Astrocyte (in vitro differentiated cells and primary cell): ENCODE measurements at regions not wholly inside any gene's neighbourhood (a gene's known extent, or its start where the extent isn't known, plus 50 kb on each side); places are given as distances from the start of the nearest gene placed in this dataset.

Experiments
- DNase-seq: peaks from one replicate; pipeline ENCODE4 v3.0.0-alpha.2; 2010; ENCODE audit warnings: low read depth
- FAIRE-seq: peaks from 2 replicates; lab custom pipeline; 2011; peaks lifted over from hg19 to GRCh38; lab: Jason Lieb, UNC
- H2AFZ ChIP-seq: 2 replicates; pipeline ENCODE4 v1.6.0; 2012; ENCODE audit warnings: low read depth, low read length, inconsistent platforms
- H3K27ac ChIP-seq: 2 replicates; pipeline ENCODE4 v1.5.1; 2011; ENCODE audit warnings: low read depth, low read length, inconsistent platforms
- H3K27me3 ChIP-seq: 2 replicates; pipeline ENCODE4 v1.6.0; 2011; ENCODE audit warnings: low read length, inconsistent platforms; ENCODE audit not compliant: insufficient read depth
- H3K36me3 ChIP-seq: 2 replicates; pipeline ENCODE4 v1.5.1; 2011; ENCODE audit warnings: low read length, inconsistent platforms; ENCODE audit not compliant: insufficient read depth
- H3K4me1 ChIP-seq: 2 replicates; pipeline ENCODE4 v1.5.1; 2011; ENCODE audit warnings: low read length, inconsistent platforms; ENCODE audit not compliant: insufficient read depth
- H3K4me2 ChIP-seq: 2 replicates; pipeline ENCODE4 v1.6.0; 2012; ENCODE audit warnings: low read length, inconsistent platforms
- H3K4me3 ChIP-seq: 2 replicates; pipeline ENCODE4 v1.5.1; 2011; ENCODE audit warnings: low read depth, mild to moderate bottlenecking, low read length, inconsistent platforms; ENCODE audit not compliant: insufficient read depth
- H3K79me2 ChIP-seq: 2 replicates; pipeline ENCODE4 v1.6.0; 2012; ENCODE audit warnings: mild to moderate bottlenecking, low read length, inconsistent platforms; ENCODE audit not compliant: insufficient read depth
- H3K9ac ChIP-seq: 2 replicates; pipeline ENCODE4 v1.6.0; 2012; ENCODE audit warnings: mild to moderate bottlenecking, low read length, inconsistent platforms
- H3K9me3 ChIP-seq: 2 replicates; pipeline ENCODE4 v1.5.1; 2012; ENCODE audit warnings: low read depth, mild to moderate bottlenecking, low read length, inconsistent platforms; ENCODE audit not compliant: insufficient read depth
- H4K20me1 ChIP-seq: 2 replicates; pipeline ENCODE4 v1.6.0; 2012; ENCODE audit warnings: low read length, inconsistent platforms; ENCODE audit not compliant: insufficient read depth
- H3K27ac Mint-ChIP-seq: one replicate; pipeline ENCODE4 v1.8.0; 2021; ENCODE audit warnings: mild to moderate bottlenecking, mixed read lengths; ENCODE audit not compliant: unreplicated experiment
- H3K27me3 Mint-ChIP-seq: one replicate; pipeline ENCODE4 v1.8.0; 2021; ENCODE audit warnings: low read depth, mixed read lengths; ENCODE audit not compliant: unreplicated experiment
- H3K36me3 Mint-ChIP-seq: one replicate; pipeline ENCODE4 v1.8.0; 2021; ENCODE audit warnings: low read depth, mixed read lengths; ENCODE audit not compliant: unreplicated experiment
- H3K4me1 Mint-ChIP-seq: one replicate; pipeline ENCODE4 v1.8.0; 2021; ENCODE audit warnings: low read depth, mixed read lengths; ENCODE audit not compliant: unreplicated experiment
- H3K4me3 Mint-ChIP-seq: one replicate; pipeline ENCODE4 v1.8.0; 2021; ENCODE audit warnings: mild to moderate bottlenecking, moderate library complexity, mixed read lengths; ENCODE audit not compliant: unreplicated experiment
- H3K9me3 Mint-ChIP-seq: one replicate; pipeline ENCODE4 v1.8.0; 2021; ENCODE audit warnings: mild to moderate bottlenecking, mixed read lengths; ENCODE audit not compliant: unreplicated experiment
- EZH2 ChIP-seq: IDR thresholded peaks from 2 replicates; pipeline ENCODE4 v1.6.1; 2012; ENCODE audit warnings: mild to moderate bottlenecking, low read length, inconsistent platforms; ENCODE audit not compliant: insufficient read depth
- TF ChIP-seq, protein P1 (sequence below): IDR thresholded peaks from 2 replicates; pipeline ENCODE4 v1.5.1; 2011; ENCODE audit warnings: low read depth, mild to moderate bottlenecking, inconsistent platforms, low read length, moderate library complexity; ENCODE audit not compliant: insufficient read depth

DNA sequence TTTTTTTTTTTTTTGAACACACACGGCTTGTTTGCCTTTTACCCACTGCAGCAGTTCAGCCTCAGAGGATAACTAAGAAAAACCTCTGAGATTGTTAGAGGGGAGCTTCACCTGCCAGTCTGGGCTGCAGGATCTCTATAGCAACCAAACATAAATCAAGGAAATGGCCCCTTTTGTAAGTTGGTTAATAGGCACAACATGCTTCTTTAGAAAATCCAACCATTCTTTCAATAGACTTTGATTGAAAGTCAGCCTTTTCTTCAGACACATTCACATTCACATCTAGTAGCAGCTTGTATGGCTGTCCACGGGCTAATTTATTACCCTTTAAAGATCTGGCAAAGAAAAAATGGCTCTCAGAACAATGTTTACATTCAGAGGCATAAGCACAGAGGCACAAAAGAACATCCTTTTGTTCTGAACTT lies 136.6 kb upstream of the RARB start:
- Histone ChIP-seq H3K36me3 (no peaks in the 10 kb centered on the region), H4K20me1 (no peaks in the 10 kb centered on the region), H3K4me3 (no peak overlapping the region), H3K27me3 (no peaks in the 10 kb centered on the region), H3K9me3 (no peaks in the 10 kb centered on the region), H3K9ac (no peak overlapping the region), H3K4me2 (no peak overlapping the region), H3K79me2 (no peaks in the 10 kb centered on the region), H2AFZ (no peak overlapping the region), H3K4me1 (no peaks in the 10 kb centered on the region), H3K27ac (no peak overlapping the region)
- Mint-ChIP-seq H3K4me3 (no peak overlapping the region), H3K4me1 (peaks cover 10% of the 10 kb centered on the region), H3K27ac (no peak overlapping the region), H3K36me3 (no peaks in the 10 kb centered on the region), H3K9me3 (no peaks in the 10 kb centered on the region), H3K27me3 (peaks cover 3% of the 10 kb centered on the region)
- DNase-seq = no peak
- no peak for TF ChIP-seq EZH2
- TF ChIP-seq, protein P1, sequence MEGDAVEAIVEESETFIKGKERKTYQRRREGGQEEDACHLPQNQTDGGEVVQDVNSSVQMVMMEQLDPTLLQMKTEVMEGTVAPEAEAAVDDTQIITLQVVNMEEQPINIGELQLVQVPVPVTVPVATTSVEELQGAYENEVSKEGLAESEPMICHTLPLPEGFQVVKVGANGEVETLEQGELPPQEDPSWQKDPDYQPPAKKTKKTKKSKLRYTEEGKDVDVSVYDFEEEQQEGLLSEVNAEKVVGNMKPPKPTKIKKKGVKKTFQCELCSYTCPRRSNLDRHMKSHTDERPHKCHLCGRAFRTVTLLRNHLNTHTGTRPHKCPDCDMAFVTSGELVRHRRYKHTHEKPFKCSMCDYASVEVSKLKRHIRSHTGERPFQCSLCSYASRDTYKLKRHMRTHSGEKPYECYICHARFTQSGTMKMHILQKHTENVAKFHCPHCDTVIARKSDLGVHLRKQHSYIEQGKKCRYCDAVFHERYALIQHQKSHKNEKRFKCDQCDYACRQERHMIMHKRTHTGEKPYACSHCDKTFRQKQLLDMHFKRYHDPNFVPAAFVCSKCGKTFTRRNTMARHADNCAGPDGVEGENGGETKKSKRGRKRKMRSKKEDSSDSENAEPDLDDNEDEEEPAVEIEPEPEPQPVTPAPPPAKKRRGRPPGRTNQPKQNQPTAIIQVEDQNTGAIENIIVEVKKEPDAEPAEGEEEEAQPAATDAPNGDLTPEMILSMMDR = no peak
- FAIRE-seq = no peak

DNA sequence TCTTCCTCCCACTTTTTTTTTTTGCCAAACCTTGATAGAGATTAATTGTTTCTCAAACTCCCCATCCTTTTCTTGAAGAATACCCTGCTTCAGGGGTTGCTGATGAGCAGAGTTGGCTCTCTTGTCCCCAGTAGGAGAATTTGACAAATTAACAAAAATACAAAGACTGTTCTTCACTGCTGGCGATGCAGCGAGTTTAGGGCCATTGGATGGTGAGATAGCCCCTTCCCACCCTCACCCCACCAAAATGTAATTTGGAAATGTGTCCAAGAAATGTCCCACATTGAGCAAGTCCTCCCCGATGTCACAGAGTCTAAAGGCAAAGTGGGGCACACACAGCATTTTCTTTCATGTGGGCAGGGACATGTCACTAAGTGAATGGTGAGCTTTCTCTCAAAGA lies 136.0 kb upstream of the RARB start:
- DNase-seq = no peak
- Histone ChIP-seq H3K4me1 (no peaks in the 10 kb centered on the region), H3K27ac (no peak overlapping the region), H3K36me3 (no peaks in the 10 kb centered on the region), H3K27me3 (no peaks in the 10 kb centered on the region), H2AFZ (no peak overlapping the region), H3K9ac (no peak overlapping the region), H4K20me1 (no peaks in the 10 kb centered on the region), H3K4me3 (no peak overlapping the region), H3K79me2 (no peaks in the 10 kb centered on the region), H3K9me3 (no peaks in the 10 kb centered on the region), H3K4me2 (no peak overlapping the region)
- no peak for FAIRE-seq
- no peaks in the 10 kb centered on the region for H3K36me3 Mint-ChIP-seq
- H3K4me3 Mint-ChIP-seq = no peak overlapping the region
- peaks cover 3% of the 10 kb centered on the region for H3K27me3 Mint-ChIP-seq
- H3K27ac Mint-ChIP-seq = no peak overlapping the region
- TF ChIP-seq, protein P1 = no peak
- no peak for TF ChIP-seq EZH2
- no peaks in the 10 kb centered on the region for H3K9me3 Mint-ChIP-seq
- peaks cover 10% of the 10 kb centered on the region for H3K4me1 Mint-ChIP-seq

DNA sequence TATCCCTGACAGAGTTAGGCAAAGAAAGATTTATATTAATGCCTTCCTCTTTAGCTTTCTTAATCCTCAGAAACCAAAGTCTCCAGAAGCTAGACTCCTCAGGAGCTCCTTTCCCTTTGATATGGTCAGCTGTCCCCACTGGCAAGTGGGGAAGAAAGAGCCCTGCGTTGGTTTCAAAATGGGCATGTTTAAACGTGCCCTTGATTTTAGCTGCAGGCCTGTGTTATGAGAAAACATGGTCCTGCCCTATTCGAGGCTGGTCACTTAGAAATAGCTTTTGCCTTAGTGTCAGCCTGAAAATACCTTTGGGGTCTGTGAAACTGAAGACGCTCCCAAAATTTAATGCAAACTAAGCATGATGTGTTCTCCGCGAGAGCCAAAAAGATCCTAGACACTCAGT lies 135.5 kb upstream of the RARB start:
- Mint-ChIP-seq H3K27ac (no peak overlapping the region), H3K4me1 (peaks cover 10% of the 10 kb centered on the region), H3K4me3 (no peak overlapping the region), H3K36me3 (no peaks in the 10 kb centered on the region), H3K9me3 (no peaks in the 10 kb centered on the region), H3K27me3 (peaks cover 3% of the 10 kb centered on the region)
- no peaks in the 10 kb centered on the region for H3K79me2 ChIP-seq
- H3K9ac ChIP-seq = no peak overlapping the region
- TF ChIP-seq, protein P1 = no peak
- no peak for TF ChIP-seq EZH2
- H3K27ac ChIP-seq = no peak overlapping the region
- H3K27me3 ChIP-seq = no peaks in the 10 kb centered on the region
- H3K4me2 ChIP-seq = no peak overlapping the region
- no peak overlapping the region for H3K4me3 ChIP-seq
- H3K9me3 ChIP-seq = no peaks in the 10 kb centered on the region
- H2AFZ ChIP-seq = no peak overlapping the region
- no peaks in the 10 kb centered on the region for H3K36me3 ChIP-seq
- FAIRE-seq (no peak), DNase-seq (no peak)
- H3K4me1 ChIP-seq = no peaks in the 10 kb centered on the region
- no peaks in the 10 kb centered on the region for H4K20me1 ChIP-seq
